HG03097 (cell line): ENCODE measurements at regions not wholly inside any gene's neighbourhood (a gene's known extent, or its start where the extent isn't known, plus 50 kb on each side); places are given as distances from the start of the nearest gene placed in this dataset.

Source experiments
- ATAC-seq: cut with Tn5 transposase; IDR thresholded peaks from one replicate; pipeline ENCODE4 v1.9.1; 2021; ENCODE audit not compliant: unreplicated experiment, low FRiP score

DNA sequence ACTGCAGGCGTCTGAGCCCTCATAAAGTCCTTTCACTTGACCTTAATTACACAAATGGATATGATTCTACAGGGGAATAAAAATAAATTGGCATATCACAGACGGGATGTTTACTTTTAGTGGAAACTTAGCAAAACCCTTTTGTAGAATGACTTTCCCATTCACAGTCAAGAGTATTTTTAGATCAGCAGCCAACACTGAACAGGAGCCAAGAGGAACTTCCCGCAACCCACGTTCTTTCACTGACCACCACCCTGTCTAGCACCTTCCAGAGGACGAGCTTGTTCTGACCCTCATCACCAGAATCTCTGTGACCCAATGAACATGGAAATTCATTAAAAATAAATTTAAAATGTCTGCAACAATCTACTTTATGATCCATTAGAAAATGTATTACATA is 119.0 kb upstream of the SNTG2 start:
- ATAC-seq = no peak

DNA sequence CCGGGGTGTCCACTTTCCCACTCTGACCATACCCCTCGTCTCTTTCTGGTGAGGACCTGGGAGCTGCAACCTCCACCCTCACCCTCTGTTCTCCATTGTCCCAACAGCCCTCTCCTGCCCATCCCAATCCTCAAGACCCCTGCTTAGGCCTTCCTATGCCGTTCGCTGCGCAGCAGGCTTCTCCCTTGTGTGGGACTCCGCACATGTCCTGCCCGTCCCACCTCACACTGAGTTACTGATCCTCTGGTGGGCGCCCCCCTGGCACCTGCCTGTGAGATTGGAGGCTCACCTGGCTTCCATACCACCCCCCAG is 119.5 kb upstream of the SNTG2 start:
- ATAC-seq = no peak

GRCh38 chr2:830419-831224 is 120.0 kb upstream of the SNTG2 start:
- no peak for ATAC-seq

GRCh38 chr2:829047-829446 is 121.6 kb upstream of the SNTG2 start:
- no peak for ATAC-seq

- ATAC-seq = no peak
These were observed 125.7 kb upstream of the SNTG2 start for GRCh38 chr2:824954-825353.

- ATAC-seq = no peak
These were observed 126.1 kb upstream of the SNTG2 start for GRCh38 chr2:824524-824923.

DNA sequence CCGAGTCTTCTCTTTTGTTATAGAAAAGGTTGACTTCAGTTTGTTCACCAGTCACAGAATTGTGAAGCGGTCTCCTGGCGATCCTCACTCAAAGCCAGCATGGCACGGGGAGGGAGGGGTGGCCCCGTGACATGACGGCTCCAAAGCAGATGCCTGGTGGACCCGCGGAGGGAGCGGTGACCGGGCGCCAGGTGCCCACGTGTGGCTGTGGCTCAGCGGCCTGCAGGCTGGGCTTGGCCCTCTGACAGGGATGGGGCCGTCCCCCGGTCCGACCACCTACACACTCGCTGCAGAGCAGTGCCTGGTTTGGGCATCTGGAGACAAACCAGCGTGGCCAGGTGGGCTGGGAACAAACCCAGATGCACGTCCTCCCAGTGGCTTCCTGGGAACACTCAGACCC is 129.1 kb upstream of the SNTG2 start:
- no peak for ATAC-seq

DNA sequence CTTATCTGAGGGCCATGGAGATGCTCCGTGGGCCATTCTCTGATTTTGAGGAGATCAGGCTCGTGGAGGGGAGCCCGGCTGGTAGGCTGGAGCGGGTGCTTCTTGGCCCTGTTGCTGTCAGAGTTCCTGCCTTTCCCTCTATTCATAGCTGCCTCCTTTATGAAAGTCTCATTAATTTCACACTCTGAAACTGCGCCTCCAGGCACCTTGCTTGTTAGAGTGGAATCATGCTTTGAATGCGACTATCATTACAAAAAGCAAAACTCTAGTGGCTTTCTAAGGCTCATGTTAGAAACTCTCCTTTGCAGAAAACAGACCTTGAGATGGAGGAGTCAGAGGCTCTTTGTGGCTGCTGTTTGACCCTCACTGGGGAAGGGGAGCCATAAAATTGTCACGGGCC is 131.0 kb upstream of the SNTG2 start:
- ATAC-seq = no peak

GRCh38 chr2:819121-819520 is 131.5 kb upstream of the SNTG2 start:
- no peak for ATAC-seq

DNA sequence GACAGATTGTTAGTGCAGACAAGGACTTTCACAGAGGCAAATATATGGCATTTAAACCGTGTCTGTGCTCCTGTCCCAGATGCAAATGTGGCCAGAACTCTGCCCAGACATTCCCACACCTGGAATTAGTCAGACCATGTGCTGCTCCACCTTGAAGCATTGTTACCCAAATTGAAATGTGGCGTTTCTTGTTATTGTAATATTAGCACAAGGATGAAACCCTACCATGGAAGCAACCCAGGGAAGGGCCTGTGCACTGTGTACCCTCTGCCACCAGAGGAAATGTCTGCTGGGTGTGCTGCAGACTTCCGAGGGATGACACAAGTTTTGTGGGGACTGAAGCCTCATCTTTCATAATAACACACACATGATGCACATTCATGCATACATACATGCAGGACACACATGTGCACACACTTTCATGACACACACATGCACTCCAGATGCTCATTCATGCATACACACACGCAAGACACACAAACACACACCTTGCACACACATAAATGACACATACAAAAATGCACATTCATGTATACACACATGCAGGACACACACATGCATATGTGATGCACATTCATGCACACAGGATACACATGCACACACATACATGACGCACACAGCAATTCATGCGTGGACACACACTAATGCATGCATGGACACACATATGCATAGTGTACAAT is 133.2 kb upstream of the SNTG2 start:
- ATAC-seq = no peak

DNA sequence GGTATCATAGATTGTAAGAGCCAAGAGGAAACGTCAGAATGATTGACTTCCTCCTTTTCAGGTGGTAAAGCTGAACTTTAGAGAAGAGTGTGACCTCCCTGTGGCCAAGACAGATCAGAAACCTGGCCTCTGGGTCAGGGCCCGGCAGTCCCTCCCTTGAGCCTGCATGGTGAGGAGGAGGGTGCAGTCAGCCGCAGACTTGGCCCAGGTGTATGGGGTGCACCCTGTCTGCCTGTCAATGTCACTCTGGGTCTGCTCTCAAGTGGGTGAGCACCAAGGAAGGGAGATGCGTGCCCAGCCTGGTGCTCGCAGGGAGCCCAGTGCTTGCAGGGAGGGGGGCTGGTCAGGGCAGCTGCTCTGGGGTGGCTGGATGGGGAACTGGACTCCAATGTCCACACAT is 134.4 kb upstream of the SNTG2 start:
- no peak for ATAC-seq

GRCh38 chr2:810397-810796 is 133.2 kb upstream of the TMEM18 start:
- ATAC-seq = no peak

GRCh38 chr2:807300-807699 is 130.1 kb upstream of the TMEM18 start:
- ATAC-seq = no peak

- ATAC-seq = no peak
These were observed 128.5 kb upstream of the TMEM18 start for GRCh38 chr2:805664-806063.

- ATAC-seq = no peak
These were observed 120.8 kb upstream of the TMEM18 start for GRCh38 chr2:797993-798392.

- no peak for ATAC-seq
These were observed 120.3 kb upstream of the TMEM18 start for GRCh38 chr2:797556-797955.

DNA sequence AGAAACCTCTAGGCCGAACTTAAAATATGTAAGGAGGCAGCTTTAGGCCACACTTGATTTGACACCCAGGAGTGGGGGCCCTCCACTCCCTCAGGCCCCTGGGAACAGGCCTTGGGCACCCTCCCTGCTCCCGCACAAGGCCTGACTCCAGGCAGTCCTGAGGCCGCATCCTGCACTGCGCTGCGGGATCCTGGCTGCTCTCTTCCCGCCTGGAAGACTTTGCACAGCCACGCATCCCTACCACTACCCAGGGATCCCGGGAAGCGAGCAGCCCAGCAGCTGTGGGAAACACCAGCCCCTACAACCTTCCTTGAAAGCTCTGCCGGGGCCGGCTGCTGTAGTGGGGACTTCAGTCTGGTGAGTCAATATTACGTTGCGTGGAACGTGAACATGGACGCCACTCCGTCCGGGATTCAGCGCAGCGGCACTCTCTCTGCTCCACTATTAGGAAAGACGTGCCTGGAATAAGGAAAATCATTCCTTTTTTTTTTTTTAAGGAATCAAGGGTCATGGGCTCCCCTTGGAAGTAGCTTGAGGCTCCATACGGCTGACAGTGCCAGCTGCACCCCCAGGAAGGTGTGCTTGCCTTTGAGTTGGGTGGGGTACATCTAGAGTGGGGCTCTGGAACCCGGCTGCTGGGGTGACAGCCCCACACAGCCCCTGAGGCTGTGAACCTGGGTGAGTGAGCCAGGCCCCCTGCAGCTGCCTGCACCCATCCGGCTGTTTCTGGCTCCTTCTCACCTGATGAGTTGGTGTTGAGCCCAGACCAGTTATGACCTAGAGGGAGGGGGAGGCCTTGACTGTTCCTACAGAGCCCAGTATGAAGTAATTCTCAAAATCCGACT is 119.2 kb upstream of the TMEM18 start:
- no peak for ATAC-seq

DNA sequence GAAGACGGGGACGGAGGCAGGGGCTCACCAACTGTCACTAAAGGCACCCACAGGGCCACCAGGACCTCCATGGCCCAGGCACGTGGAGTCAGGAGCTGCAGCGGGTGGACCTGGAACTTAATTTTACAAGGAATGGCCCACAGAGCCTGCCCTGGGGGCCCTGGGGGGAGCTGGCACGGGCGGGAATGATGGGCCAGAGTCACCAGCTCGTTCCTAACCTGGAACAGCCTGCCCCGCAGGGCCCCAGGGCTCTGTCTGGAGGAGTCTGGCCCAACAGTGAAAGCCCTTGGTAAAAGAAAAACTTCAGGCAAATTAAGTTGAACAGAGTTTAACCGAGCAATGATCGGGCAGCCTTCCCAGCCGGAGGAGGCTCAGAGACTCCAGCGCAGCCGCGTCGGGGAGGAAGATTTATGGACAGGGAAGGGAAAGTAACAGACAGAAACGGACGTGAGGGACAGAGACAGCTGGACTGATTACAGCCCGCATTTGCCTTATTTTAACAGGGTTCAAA is 118.4 kb upstream of the TMEM18 start:
- ATAC-seq = no peak

GRCh38 chr2:794554-795241 is 117.5 kb upstream of the TMEM18 start:
- ATAC-seq = no peak

DNA sequence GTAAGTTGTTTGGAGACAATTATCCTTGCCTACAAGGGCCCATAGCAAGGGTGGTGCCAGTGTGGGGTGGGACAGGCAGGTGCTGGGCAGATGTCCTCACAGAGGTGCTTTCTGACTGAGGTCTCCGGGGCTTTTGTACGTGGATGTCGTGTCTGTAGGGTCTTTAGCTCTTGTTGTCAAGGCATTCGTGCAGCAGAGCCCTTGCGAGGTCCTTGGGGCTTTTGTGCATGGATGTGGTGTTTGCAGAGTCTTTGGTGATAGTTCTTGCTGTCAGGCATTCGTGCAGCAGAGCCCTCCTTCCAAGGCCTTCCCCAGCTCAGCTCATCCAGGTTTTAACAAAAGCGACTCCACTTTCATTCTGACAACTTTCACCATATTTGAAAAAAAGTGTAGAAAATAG is 116.0 kb upstream of the TMEM18 start:
- ATAC-seq = no peak

- no peak for ATAC-seq
These were observed 115.5 kb upstream of the TMEM18 start for GRCh38 chr2:792687-793086.
